OCI-LY1 (cell line): ENCODE measurements at regions not wholly inside any gene's neighbourhood (a gene's known extent, or its start where the extent isn't known, plus 50 kb on each side); places are given as distances from the start of the nearest gene placed in this dataset.

ENCODE experiments used
- CTCF ChIP-seq: fragments of 200-600 bp; sonication (generic), shearing (Covaris generic); IDR thresholded peaks from 2 replicates; pipeline ENCODE4 v1.5.1; 2017; ENCODE audit warnings: mild to moderate bottlenecking, antibody characterized with exemption, low read length, moderate library complexity, mixed read lengths
- EZH2 ChIP-seq: fragments of 200-600 bp; sonication (generic), shearing (Covaris generic); IDR thresholded peaks from 2 replicates; pipeline ENCODE4 v1.8.0; 2017; ENCODE audit warnings: borderline replicate concordance, mixed run types, mild to moderate bottlenecking, antibody characterized with exemption, low read length, moderate library complexity, mixed read lengths

- TF ChIP-seq CTCF: no peak
- no peak for TF ChIP-seq EZH2
These were observed 267.6 kb downstream of the GPAM start for GRCh38 chr10:111916011-111916410.
